ENCODE measurements at regions not wholly inside any gene's neighbourhood (a gene's known extent, or its start where the extent isn't known, plus 50 kb on each side); places are given as distances from the start of the nearest gene placed in this dataset.
A peak's percentile ranks its signal among the peaks of the same experiment; 100 is the strongest.

DNA sequence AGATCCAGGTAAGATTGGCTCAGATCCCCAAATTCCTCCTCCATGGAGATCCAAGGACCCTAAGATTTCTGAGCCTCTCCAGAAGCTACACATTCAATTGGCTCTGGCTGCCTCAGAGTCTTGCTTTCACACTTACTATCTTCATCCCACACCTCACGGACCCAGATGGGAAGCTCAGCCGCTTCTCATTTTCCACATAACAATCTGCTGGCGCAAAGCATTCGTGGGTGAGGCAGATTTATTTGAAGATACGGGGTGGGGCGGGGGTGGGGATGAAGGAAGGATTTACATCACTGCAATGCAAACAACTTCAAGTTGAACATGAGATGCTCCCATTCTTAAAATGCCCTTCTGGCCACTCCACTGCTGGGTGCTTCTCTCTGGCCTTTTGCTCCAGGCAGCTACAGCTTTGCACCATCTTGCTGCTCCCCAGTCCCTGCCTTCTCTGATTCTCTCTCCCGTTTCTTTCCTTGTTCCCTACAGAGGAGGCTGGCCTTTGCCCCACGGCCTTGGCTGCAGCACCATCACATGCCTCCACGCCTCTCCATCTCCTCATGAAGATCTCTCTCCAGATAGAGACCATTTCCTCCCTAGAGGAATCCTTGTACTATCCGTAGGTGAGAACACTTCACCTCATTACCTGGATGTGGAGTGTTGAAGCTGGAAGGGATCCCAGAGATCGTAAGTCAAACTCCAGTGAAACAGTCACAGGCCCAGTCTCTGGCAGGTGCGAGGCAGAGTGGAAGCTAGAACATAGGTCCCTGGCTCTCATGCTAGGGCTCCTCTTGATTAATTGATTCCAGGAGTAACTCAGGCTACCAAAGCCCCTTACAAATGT is 175.9 kb downstream of the RPLP1 start:
- DNase-seq, result no peak

DNA sequence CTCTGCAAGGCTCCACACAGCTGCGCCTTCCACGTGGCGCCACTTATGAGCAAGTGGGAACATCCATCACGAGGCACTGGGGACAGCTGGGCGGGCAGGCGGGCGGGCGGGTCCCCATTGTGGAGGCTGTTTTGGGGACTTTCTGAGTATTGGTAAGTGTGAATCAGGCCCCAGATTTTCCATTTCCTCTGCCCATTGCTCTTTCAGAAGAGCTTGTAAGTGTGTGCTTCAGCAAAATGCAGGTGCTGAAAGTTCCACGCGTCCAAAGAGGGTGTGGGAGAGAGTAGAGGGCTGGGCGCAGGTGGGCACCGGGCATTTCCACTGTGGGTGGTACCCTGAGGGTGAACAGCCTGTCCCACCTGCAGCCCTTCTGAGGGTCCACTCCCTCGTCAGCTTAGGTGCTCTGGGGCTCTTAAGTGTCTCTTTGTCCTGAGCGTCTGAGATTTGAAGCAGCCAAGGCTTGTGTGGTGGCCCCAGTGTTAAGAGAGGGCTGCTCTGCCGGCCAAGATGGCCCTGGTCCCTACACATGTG is 177.1 kb downstream of the RPLP1 start:
- no peak for DNase-seq

DNA sequence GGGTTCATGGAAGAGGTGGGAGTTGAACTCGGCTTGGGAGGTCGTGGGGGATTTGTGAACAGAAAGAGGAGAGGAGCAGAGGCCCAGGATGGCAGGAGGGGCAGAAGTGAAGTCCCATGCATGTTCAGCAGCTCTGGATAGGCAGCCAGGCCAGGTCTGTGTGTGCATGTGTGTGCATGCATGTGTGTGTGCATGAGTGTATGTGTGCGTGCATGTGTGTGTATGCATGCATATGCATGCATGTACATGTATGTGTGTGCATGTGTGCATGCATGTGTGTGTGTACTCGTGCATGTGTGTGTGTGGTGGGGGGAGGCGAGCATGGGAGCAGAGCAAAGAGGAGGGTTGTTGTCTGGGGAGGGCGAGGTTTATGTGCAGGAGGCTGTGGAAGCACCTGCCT is 178.4 kb downstream of the RPLP1 start:
- no peak for DNase-seq

DNA sequence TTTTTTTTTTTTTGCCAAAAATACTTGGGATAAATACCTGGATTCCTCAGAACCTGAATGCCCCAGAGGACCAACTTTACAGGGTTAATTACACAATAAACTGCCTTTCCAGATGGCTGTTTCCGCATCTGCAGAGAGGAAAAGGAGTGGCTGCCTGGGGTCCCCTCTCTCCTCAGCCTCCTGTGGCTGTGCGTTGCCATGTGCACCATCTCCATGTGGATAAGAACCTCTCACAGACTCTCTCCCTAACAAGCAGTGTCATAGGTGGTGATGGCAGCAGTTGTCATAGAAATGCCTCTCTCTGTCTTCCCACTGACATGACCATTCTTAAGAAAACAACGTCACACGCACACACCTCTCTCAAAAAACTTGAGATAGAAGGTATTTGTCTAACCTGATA is 179.4 kb downstream of the RPLP1 start:
- DNase-seq, result no peak

DNA sequence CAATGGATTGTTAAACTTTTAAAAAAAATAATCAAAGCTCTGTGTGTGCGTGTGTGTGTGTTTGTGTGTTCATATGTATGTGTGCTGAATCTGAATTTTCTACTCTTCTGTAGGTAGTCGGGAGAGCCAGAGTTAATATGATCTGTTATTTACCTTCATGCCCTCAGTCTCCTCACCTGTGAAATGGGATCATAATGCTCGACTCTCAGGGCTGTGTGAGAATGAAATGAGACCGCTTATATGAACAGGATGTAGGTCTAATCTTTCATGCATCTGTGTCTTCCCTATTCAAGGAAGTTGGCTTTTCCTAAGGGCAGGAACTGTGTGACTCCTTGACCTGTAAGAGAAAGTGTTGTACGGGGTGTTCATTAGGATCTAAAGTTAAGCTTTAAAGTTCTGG is 182.2 kb downstream of the RPLP1 start:
- no peak for DNase-seq

DNA sequence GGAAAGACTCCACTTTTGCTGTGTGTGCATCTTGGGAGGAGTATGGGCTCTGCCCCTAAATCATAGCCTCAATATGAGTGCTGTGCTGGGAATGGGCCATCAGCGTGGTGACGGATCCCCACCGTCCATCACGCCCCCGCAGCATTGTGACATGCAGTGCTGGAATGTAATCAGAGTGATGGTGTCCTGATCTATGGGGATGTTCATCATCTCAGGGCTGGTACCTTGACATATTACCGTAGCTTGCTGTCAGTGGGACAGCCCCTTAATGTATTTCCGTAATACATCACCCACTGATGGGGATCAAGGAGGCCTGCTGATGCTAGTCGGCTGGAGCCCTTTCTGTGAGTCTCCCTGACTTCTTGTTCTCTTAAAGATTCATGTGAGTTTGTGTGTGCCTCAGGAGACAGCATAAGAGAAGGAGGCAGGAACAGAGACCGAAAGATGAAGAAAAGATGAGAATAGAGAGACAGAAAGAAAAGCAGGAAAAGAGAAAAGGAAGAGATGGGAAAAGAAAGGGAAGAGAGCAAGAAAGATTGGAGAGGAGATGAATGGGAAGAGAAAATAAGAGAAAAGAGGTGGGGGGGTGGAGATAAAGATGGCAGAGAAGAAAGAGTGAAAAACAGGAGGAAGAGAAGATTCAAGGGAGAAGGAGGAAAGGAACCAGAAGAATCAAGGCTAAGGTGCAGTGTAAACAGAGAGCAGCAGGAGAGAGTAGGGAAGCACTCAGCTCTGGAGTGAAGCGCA is 183.7 kb downstream of the RPLP1 start:
- no peak for DNase-seq

DNA sequence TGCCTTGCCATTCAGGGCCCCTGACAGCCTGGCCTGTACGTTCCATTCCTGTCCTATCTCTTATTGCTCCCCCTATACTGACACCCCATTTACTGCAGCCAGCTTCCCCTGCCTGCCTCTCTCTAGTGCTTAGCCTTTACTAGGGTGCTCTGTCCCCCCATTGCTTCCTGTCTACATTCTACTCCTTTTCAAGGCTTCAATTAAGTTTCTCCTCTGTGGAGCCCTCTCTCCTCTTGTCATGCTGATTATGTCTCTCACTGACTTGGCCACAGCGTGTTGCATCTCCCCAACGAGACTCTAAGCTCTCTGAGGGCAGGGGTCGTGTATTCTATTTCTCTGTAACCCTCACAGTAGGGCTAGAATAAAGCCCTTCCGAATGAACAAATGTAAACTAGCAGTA is 185.2 kb downstream of the RPLP1 start:
- DNase-seq, result no peak

DNA sequence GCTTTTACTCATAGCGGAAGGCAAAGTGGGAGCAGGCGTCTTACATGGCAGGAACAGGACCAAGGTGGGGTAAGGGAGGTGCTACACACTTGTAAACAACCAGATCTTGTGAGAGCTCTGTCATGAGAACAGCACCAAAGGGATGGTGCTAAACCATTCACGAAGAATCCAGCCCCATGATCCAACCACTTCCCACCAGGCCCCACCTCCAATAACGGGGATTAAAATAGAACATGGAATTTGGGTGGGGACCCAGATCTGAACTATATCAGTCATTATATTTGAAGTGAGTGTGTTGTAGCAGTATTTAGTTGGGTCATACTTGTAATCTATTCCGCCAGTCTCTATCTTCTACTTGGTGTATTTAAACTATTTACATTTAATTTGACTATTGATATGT is 190.9 kb downstream of the RPLP1 start:
- no peak for DNase-seq

DNA sequence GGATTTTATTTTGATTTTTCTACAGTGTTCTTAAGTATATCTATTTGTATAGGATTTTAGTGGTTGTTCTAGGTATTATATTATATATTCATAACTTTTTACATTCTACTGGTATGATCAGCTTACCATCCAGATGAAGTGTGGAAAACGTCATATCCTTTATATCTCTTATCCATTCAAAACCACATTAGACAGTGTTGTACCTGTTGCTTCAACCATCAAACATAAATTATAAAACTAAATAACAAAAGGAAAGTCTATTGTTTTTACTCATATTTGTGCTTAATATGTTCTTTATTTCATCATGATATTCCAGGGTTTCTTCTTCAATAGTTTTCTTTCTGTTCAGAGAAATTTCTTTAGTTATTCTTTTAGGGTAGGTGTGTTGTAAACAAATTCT is 191.4 kb downstream of the RPLP1 start:
- no peak for DNase-seq

DNA sequence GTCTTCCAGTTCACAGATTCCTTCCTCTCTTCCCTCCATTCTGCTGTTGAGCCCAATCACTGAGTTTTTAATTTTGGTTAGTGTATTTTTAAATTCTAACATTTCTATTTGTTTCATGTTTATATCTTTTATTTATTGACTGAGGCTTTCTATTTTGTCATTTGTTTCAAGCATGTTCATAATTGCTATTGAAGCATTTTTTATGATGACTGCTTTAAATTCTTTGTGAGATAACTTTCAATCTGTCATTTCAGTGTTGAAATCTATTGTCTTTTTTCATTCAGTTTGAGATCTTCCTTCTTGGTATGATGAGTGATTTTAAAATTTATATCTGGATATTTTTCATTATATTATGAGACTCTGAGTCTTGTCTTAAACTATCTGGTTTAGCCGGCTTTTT is 192.3 kb downstream of the RPLP1 start:
- no peak for DNase-seq

DNA sequence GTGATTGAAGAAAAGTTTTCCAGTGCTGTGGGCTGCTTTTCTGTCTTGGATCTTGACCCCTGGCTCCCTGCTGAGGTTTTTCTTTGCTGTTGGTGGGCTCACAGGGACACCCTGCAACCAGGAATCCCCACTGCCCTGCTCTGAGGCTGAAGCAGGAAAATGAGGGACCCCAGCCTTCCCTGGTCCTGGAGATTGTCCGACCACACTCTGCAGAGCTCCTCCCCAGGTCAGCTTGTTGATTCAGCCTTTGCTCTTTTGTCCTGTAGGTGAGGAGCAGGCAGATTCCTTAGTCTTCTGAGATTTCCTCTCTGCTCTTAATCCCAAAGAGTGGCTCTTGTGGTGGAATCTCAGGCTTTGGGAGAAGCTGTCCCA is 194.5 kb downstream of the RPLP1 start:
- DNase-seq, result no peak

DNA sequence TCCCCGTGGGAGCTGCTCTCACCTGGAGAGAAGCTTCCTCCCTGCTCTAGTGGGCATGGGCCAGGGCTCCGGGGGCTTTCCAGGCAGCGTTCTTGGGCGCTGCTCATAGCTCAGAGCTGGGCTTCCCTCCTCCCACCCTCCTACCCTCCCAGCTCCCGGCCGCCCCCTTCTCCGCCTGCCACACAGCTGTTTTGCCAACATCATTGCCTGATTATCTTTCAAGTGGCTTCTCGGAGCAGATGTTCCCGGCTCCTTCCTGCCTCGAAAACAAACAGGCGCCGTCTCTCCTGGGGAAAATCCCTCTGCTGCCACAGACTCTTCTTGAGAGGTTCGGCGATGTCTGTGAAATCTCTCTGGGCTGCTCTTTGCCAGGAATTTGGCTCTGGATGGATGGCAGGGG is 195.6 kb downstream of the RPLP1 start:
- no peak for DNase-seq

DNA sequence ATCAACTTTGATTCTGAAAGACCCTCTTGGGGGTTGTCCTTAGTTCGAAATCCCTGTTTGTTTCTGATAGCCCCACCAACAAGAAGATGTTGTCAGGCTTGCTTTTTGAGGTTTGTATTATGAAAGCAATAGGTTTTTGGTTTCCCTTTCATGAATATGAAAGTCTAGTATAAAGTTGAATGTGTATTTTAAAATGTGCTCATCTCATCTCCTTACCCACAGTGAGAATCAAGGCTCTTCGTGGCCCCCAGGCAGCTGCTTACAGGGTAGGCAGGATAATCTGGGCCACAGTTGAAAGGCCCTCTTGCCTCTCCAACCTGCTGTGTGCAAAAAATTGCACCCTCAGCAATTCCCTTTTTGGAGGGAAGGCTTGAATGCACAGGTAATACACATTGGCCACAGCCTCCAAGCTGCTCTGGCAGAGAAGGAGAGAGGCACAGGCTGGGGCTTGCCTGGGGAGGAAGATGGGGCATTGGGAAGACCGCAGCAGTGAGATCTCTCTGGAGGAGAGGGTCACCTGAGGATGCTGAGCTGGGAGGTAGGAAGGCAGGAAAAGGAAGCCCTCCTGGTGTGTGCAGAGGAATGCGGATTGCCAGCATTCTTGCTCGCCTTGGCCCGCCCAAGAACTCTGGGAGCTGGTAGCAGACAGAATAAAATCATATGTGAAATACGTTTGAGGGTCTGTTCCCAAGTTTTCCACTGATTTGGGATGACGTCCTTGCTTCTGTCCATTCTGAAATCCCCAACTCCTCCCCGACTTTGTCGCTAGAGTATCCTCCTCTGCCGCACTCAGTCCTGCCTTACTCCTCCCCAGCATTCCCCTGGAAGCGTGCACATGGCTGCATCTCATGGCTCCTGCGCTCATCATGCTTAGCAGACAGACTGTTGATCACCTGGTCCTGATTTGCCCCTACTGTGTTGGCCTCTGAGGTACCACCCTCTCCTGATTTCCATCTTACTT is 196.4 kb downstream of the RPLP1 start:
- DNase-seq, result no peak

DNA sequence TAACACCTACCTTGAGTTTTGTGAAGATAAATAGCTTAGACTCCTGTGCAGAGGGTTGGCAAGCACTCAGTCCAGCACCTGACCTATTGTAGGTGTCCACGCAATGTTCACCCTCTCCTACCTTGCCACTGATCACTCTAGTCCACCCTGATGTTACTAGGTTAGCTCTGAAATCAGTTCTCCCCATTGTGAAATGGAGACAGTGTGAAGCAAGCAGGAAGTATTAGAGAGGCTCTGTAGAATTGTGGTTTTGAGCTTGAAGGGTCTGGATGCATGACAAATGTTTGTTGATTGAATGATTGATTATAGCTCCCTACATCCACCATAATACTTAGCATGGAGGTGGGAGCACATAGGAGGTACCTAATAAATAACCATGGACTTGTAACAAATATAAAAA is 199.7 kb downstream of the RPLP1 start:
- DNase-seq, result no peak

DNA sequence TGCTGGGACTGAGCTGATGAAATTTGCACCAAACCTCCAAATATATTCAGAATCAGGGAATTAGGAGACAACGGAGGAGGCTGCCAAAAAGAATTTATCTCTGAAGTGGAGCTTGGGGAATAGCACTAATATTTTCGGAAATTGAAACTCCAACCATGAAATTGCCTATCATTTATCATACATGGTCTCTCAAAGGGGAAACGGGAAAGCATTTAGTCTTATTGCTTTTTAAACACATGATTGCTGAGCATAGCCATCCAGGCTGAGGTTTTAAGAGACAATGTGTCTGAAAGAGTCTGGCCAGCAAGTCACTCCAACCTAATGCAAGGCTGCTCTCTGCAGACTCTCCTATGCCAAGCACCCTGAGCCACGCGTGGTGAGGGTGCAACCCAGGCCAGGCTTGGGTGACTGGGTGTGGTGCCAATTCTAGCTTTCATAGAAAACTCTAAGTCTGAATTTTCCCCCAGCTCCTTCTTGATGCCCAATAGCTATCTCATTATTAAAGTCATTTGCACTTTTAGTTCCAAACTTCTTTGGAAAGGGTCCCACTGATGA is 200.2 kb downstream of the RPLP1 start:
- DNase-seq, result peak; percentile 4

DNA sequence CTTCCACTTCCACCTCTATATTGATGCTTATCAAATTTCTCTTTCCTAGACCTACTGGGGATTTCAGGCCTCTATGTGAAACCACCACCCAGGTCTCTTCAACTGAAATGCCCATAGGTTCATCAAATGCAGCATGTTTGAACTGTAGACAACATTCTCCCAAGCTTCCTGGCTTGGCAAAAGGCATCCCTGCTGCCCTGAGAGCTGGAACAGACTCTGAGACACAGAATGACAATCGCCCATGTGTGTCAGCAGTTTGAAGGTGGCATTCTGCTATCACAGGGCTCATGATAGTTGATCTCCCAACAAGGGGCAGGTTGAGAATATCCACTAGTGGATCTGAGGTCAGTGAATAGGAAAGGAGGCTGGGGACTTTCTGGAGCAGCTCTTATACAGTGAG is 200.7 kb downstream of the RPLP1 start:
- DNase-seq, result no peak

DNA sequence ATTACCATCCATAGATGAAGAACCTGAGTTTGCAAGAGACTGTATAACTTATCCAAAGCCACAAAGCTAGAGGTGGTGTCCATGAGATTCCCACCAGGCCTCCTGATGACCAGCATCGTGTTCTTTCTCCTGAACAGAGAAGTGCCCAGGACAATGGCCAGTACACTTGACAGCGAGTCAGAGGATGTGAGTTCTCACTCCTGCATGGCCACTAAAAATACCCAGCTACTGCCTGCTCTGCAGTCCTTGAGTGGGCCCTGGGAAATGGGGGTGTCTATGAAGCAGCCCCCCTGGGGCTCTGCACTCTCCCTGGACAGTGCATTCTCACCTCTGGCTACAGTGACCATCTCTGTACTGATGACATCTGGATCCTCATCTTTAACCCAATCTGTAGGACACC is 201.2 kb downstream of the RPLP1 start:
- DNase-seq, result no peak

DNA sequence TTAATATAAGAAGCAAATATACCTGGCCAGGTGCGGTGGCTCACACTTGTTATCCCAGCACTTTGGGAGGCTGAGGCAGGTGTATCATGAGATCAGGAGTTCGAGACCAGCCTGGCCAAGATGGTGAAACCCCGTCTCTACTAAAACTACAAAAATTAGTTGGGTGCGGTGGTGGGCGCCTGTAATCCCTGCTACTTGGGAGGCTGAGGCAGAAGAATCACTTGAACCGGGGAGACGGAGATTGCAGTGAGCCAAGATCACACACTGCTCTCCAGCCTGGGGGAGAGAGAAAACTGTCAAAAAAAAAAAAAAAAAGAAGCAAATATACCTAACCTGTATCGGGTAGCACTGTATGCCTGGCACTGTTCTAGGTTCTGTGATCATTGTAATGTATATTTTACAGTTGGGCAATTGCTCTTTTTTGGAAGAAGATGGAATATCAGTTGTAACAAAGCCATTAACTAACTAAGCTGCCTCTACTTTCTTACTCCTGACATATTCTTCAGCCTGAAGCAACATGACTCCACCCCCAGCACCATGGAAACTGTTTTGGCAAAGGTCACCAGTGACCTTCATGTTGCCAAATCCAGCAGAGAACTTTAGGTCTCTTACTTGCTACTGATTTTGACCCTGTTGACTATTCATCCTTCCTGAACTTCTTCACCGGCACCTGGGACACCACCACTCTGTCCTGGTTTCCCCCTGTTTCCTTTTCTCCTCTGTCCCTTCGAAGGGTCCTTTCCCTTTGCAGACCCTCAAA is 203.8 kb downstream of the RPLP1 start:
- no peak for DNase-seq

DNA sequence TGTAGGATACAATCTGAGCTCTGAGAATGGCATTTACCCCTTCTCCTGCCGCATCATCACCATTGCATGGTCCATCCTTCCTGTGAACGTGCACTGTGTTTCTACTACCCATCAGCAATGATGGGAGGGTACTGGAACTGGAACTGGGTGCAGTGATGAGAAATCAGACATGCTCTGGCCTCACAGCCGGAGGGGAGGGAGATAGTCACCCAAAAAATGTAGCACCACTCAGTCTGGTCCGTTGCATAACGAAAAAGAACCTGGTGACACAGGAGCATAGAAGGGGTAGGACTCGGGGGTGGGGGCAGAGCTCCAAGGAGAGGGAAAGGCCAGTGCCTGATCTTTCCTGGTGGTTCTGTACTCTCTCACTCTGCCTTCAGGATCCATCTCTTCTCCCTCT is 205.0 kb downstream of the RPLP1 start:
- no peak for DNase-seq

DNA sequence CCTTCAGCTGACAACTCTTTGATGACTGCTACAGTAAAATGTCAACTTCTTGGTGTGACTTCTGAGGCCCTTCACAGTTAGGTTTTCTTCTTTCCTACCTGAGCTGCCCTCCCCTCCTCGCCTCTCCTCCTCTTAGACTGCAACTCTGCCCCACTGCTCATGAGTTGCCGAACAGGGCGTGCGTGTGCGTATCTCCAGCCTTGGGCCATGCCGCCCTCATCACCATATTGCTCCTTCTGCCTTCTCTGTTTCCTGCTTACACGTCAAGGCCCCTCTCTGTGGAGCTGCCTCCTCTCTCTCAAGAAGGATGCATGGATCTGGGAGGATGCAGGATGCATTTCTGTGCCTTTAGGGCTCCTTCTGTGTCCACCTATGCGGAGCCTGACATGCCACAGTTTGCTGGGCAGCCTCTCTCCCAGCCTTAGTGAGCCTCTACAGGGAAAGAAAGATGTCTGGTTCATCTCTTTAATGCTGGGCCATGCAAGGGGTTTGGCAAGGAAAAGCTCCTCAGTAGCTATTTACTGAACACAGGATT is 205.9 kb downstream of the RPLP1 start:
- no peak for DNase-seq

DNA sequence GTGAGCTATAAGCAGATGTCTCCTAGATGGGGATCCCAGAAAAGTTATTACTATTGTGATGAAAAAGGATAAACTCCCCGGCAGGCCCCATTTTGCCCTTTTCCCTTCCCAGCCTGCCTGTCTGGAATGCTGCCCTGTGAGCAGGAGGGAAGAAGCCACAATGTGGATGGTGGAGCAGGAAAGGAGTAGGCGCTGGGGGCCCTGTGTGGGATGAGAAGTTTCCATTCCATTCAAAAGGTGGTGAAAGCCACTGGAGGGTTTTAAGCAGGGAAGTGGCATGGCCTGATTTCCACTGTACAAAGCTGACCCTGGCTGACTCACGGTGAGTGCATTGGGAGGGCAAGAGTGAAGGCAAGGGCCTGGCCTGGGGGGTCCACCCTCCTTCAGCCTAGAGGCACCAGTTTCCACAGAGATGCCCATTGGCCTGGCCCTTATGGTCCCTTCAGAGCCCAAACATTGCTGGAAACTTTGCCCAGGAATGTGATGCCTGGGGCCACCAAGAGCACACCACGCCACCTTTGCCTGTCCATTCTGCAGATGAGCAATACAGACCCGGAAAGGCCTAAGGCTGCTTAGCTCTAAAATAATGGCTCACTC is 206.9 kb downstream of the RPLP1 start:
- DNase-seq, result no peak
